ENCODE measurements at regions not wholly inside any gene's neighbourhood (a gene's known extent, or its start where the extent isn't known, plus 50 kb on each side); places are given as distances from the start of the nearest gene placed in this dataset.
A peak's percentile ranks its signal among the peaks of the same experiment; 100 is the strongest.
"Not testable (repeated sequence)": the region's sequence is repeated elsewhere in the genome, so short reads cannot be mapped to it uniquely, and the experiment has no call there.

DNA sequence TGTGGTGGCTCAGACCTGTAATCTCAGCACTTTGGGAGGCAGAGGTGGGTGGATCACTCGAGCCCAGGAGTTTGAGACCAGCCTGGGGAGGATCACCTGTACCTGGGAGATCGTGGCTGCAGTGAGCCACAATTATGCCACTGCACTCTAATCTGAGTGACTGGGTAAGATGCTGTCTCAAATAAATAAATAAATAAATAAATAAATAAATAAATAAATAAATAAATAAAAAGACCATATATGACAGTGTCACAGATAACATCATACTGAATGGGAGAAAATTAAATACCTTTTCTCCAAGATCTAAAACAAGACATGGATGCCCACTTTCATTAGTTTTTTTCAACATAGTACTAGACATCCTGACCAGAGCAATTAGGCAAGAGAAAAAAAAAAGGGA lies 182.8 kb downstream of the FAM47A start:
- no peak overlapping the region for H3K27ac Mint-ChIP-seq
- no peaks in the 10 kb centered on the region for H3K36me3 ChIP-seq
- no peaks in the 10 kb centered on the region for H4K20me1 ChIP-seq (ENCODE audit: low read depth)

GRCh38 chrX:33926249-33926648 lies 205.9 kb downstream of the FAM47A start:
- not testable (repeated sequence) for DNase-seq (ENCODE audit: low spot score); H3K36me3 ChIP-seq; H3K4me2 ChIP-seq; H3K4me1 ChIP-seq; H4K20me1 ChIP-seq (ENCODE audit: low read depth); H3K4me3 ChIP-seq; H3K79me2 ChIP-seq (ENCODE audit: low read depth); H3K27ac ChIP-seq; H3K27ac Mint-ChIP-seq; H3K9me3 ChIP-seq (ENCODE audit: low read depth); H3K27me3 ChIP-seq; H3F3A ChIP-seq (ENCODE audit: low read depth); H2AFZ ChIP-seq (replicated peaks); H3K36me3 Mint-ChIP-seq; H3K4me1 Mint-ChIP-seq; H3K9ac ChIP-seq; H3K27me3 Mint-ChIP-seq (ENCODE audit: insufficient read depth, low read depth); H3K4me3 Mint-ChIP-seq
- peaks cover 10% of the 10 kb centered on the region for H3K9me3 Mint-ChIP-seq

More for the DNA sequence above, 182.8 kb downstream of the FAM47A start:
- no peak overlapping the region for H3K4me3 Mint-ChIP-seq
- H3K4me1 Mint-ChIP-seq = no peaks in the 10 kb centered on the region
- Histone ChIP-seq H3K27me3 (no peaks in the 10 kb centered on the region), H3K4me1 (no peaks in the 10 kb centered on the region), H3K4me2 (no peak overlapping the region), H3K9me3 (ENCODE audit: low read depth) (no peaks in the 10 kb centered on the region), H3K79me2 (ENCODE audit: low read depth) (no peaks in the 10 kb centered on the region), H3K27ac (no peak overlapping the region), H2AFZ (replicated peaks) (no peak overlapping the region), H3F3A (ENCODE audit: low read depth) (no peaks in the 10 kb centered on the region), H3K4me3 (no peak overlapping the region), H3K9ac (no peak overlapping the region)
- no peaks in the 10 kb centered on the region for H3K27me3 Mint-ChIP-seq (ENCODE audit: insufficient read depth, low read depth)
- H3K36me3 Mint-ChIP-seq = no peaks in the 10 kb centered on the region
- peaks cover 8% of the 10 kb centered on the region for H3K9me3 Mint-ChIP-seq
- DNase-seq (ENCODE audit: low spot score) = no peak
- TF ChIP-seq CTCF (IDR thresholded peaks at IDR 0.05) (no peak), EZH2 (IDR thresholded peaks at IDR 0.05) (no peak), EZH2phosphoT487 (IDR thresholded peaks at IDR 0.05) (no peak)

DNA sequence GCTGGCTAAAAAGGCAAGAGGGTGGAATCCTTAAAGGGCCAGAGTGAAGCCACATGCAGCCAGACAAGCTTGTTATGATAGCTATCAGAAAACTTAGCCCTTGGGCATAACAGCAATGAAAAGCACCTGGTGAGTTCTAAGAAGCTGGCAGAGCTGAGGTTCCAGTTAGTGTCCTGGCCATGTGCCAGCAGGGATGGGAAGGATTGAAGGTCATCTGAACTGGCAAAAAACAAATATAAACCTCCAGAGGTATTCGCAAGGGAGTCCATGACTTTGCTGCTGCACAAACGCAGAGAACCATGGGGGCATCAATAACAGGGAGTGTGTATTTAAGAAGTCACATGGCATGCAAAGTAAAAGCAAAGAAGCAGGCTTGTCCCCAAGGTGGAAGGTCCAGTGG lies 208.9 kb downstream of the FAM47A start:
- Mint-ChIP-seq H3K4me3 (no peak overlapping the region), H3K9me3 (peaks cover 8% of the 10 kb centered on the region)
- no peaks in the 10 kb centered on the region for H3K4me1 ChIP-seq

DNA sequence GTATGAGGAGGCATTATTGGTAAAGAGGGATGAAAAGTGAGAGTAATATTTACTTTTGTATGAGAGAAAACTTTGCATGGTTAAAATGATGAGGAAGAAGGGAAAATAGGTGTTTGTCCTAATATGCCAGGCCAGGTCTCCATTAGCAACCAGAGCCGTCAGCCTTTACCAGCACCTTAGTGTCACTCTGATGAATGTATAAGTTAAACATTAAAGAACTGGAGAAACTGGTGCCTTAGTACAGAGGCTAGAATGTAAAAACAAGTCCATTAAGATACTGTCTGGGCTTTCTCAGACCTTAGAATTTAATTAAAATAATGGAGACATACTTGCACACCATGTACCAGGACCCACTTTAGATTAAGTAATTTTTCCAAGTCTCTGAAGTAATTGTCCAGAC lies 222.3 kb downstream of the FAM47A start:
- Mint-ChIP-seq H3K9me3 (peaks cover 6% of the 10 kb centered on the region), H3K27ac (no peak overlapping the region), H3K4me3 (no peak overlapping the region), H3K27me3 (ENCODE audit: insufficient read depth, low read depth) (no peaks in the 10 kb centered on the region), H3K4me1 (no peaks in the 10 kb centered on the region), H3K36me3 (no peaks in the 10 kb centered on the region)
- Histone ChIP-seq H3K9me3 (ENCODE audit: low read depth) (no peaks in the 10 kb centered on the region), H3K4me2 (no peak overlapping the region), H3K4me3 (no peak overlapping the region), H4K20me1 (ENCODE audit: low read depth) (no peaks in the 10 kb centered on the region), H3K79me2 (ENCODE audit: low read depth) (no peaks in the 10 kb centered on the region), H3K27ac (no peak overlapping the region), H3K9ac (no peak overlapping the region), H3K36me3 (no peaks in the 10 kb centered on the region), H3K4me1 (peaks cover 25% of the 10 kb centered on the region), H2AFZ (replicated peaks) (peak overlapping the region; percentile 50), H3F3A (ENCODE audit: low read depth) (no peaks in the 10 kb centered on the region), H3K27me3 (no peaks in the 10 kb centered on the region)
- DNase-seq (ENCODE audit: low spot score) = no peak
- TF ChIP-seq CTCF (IDR thresholded peaks at IDR 0.05) = no peak
- no peak for TF ChIP-seq EZH2phosphoT487 (IDR thresholded peaks at IDR 0.05)
- TF ChIP-seq EZH2 (IDR thresholded peaks at IDR 0.05) = no peak

More for the DNA sequence above, 208.9 kb downstream of the FAM47A start:
- Histone ChIP-seq H3K27me3 (no peaks in the 10 kb centered on the region), H3K79me2 (ENCODE audit: low read depth) (no peaks in the 10 kb centered on the region), H3K4me2 (no peak overlapping the region), H4K20me1 (ENCODE audit: low read depth) (no peaks in the 10 kb centered on the region), H2AFZ (replicated peaks) (no peak overlapping the region), H3K9me3 (ENCODE audit: low read depth) (no peaks in the 10 kb centered on the region), H3K4me3 (no peak overlapping the region), H3K36me3 (no peaks in the 10 kb centered on the region), H3K27ac (no peak overlapping the region), H3F3A (ENCODE audit: low read depth) (no peaks in the 10 kb centered on the region), H3K9ac (no peak overlapping the region)
- H3K4me1 Mint-ChIP-seq = no peaks in the 10 kb centered on the region
- no peak overlapping the region for H3K27ac Mint-ChIP-seq
- no peaks in the 10 kb centered on the region for H3K36me3 Mint-ChIP-seq
- TF ChIP-seq EZH2 (IDR thresholded peaks at IDR 0.05) (no peak), EZH2phosphoT487 (IDR thresholded peaks at IDR 0.05) (no peak)
- no peak for DNase-seq (ENCODE audit: low spot score)
- peaks cover 4% of the 10 kb centered on the region for H3K27me3 Mint-ChIP-seq (ENCODE audit: insufficient read depth, low read depth)

Data from neural progenitor cell (in vitro differentiated cells).